ENCODE measurements at regions not wholly inside any gene's neighbourhood (a gene's known extent, or its start where the extent isn't known, plus 50 kb on each side); places are given as distances from the start of the nearest gene placed in this dataset.

DNA sequence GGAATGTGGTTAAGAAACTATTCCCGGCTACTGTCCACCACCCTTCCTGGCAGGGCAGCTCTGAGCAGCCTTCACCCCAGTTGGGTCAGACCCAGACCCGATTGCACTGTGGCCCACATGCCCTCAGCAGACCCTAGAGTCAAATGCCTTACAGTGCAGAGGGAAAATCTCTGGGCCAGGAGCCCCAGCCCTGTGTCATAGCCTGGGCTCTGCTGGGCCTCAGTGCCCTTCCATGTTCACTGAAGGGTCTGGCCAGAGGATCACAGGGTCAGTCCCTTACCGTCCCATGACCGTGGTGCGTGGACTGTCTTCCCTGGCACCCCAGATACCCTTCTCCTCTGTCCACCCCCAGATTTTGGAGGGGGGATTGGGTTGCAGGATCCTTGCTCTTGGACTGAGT, 73.5 kb upstream of the COL5A1 start:
- TF ChIP-seq, protein P1, sequence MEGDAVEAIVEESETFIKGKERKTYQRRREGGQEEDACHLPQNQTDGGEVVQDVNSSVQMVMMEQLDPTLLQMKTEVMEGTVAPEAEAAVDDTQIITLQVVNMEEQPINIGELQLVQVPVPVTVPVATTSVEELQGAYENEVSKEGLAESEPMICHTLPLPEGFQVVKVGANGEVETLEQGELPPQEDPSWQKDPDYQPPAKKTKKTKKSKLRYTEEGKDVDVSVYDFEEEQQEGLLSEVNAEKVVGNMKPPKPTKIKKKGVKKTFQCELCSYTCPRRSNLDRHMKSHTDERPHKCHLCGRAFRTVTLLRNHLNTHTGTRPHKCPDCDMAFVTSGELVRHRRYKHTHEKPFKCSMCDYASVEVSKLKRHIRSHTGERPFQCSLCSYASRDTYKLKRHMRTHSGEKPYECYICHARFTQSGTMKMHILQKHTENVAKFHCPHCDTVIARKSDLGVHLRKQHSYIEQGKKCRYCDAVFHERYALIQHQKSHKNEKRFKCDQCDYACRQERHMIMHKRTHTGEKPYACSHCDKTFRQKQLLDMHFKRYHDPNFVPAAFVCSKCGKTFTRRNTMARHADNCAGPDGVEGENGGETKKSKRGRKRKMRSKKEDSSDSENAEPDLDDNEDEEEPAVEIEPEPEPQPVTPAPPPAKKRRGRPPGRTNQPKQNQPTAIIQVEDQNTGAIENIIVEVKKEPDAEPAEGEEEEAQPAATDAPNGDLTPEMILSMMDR (IDR thresholded peaks at IDR 0.05; ENCODE audit: control extremely low read depth in 1 of 3, insufficient read depth in 1 of 3, low read depth in 1 of 3, low read length in 3 of 3): no peak
- TF ChIP-seq FOSL1 (IDR thresholded peaks at IDR 0.05; ENCODE audit: insufficient read depth, low read depth, low read length) (no peak), EZH2 (IDR thresholded peaks at IDR 0.05; ENCODE audit: low read depth, low read length, severe bottlenecking) (no peak), EP300 (IDR thresholded peaks at IDR 0.05; ENCODE audit: borderline replicate concordance in 1 of 2, low read depth in 2 of 2, low read length in 2 of 2) (no peak), RFX5 (IDR thresholded peaks at IDR 0.05; ENCODE audit: borderline replicate concordance, low read depth, low read length) (no peak), HDAC2 (IDR thresholded peaks at IDR 0.05; ENCODE audit: borderline replicate concordance in 1 of 2, low read depth in 2 of 2, low read length in 2 of 2) (no peak), BRCA1 (IDR thresholded peaks at IDR 0.05; ENCODE audit: low read depth, low read length) (no peak), POLR2A (IDR thresholded peaks at IDR 0.05; ENCODE audit: control extremely low read depth in 1 of 2, low read depth in 2 of 2, low read length in 2 of 2) (no peak)
